ENCODE measurements at regions not wholly inside any gene's neighbourhood (a gene's known extent, or its start where the extent isn't known, plus 50 kb on each side); places are given as distances from the start of the nearest gene placed in this dataset.

GRCh38 chr16:19959736-19960135 is 75.1 kb upstream of the GPRC5B start:
- TF ChIP-seq CTCF (conservative IDR thresholded peaks at IDR 0.05), result no peak
- no peak for TF ChIP-seq ZFX (IDR thresholded peaks at IDR 0.05)

All from C4-2B (cell line).